T1000 (cell line): ENCODE measurements at regions not wholly inside any gene's neighbourhood (a gene's known extent, or its start where the extent isn't known, plus 50 kb on each side); places are given as distances from the start of the nearest gene placed in this dataset.
"Not testable (repeated sequence)": the region's sequence is repeated elsewhere in the genome, so short reads cannot be mapped to it uniquely, and the experiment has no call there.

Experiments used
- DNase-seq: peaks from one replicate; lab custom pipeline; 2025; ENCODE audit warnings: mixed read lengths; lab: John Stamatoyannopoulos, UW

DNA sequence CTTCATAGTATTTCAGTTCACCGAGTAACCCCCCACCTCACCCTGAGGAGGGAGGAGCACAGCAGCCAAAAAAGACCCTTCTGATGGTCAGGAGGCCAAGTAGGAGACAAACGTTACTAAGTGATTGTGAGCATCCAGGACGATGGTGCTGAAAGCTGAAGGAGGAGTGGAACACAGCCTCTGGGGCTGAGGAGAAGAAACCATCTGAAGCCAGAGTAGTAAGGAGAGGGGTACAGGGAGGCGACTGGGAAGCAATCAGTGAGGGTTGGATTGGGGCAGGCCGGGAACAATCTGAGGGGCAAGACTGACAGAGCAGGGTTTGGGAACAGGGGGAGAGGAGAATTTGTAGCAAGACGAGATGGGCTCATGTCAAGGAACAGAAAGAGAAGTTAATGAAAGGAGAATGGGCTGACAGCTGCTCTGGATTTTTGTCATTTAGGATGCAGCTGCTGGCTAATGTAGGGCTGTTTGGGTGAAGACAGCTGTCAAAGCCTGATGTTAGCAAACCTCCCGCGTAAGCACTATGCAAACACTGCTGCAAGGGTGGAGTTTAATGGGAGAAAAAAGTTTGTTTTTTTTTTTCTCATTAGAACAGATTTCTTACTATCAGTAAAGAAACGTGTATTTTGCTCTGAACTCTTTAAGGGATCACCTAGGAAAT lies 622.2 kb downstream of the EDEM1 start:
- DNase-seq: no peak

GRCh38 chr3:5811016-5811415 lies 623.5 kb downstream of the EDEM1 start:
- no peak for DNase-seq

GRCh38 chr3:5813521-5813920 lies 626.0 kb downstream of the EDEM1 start:
- no peak for DNase-seq

GRCh38 chr3:5822843-5823242 lies 635.3 kb downstream of the EDEM1 start:
- DNase-seq: no peak

- DNase-seq: no peak
These were observed 639.0 kb downstream of the EDEM1 start for GRCh38 chr3:5826467-5826866.

DNA sequence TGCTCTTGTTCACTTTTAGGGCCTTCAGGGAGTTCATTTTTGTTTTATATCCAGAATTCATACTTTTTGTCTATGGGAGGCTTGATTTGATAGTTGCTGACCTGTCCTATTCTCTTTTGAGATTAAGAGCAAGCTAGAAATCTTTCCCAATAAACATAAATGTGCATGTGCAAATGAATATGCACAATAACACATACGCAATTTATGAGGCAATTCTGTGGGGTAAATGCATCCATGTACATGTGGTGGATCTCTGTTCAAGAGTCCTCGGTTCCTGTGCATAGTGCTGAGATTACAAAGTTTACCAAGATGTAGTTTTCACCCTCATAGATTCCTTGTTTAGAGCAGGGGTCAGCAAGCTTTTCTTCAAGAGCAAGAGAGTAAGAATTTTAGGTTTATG lies 640.7 kb downstream of the EDEM1 start:
- DNase-seq: no peak

DNA sequence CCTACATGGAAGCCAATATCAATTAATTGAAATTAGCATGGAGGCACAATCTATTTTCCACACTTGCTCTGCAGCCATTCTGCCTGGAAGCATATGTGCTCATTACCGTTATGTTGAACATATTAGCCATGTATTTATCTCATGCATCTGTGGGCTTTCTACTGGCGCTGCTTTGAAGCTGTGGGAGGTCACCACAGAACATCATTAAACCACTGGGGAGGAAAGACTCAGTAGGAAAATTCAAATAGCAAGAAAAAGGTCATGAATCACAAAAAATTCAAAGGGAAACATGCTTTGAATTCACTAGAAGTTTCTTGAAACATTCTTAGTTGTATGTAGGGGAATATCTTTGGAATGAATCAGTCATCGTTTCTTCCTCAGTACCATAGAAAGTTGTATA lies 652.5 kb downstream of the EDEM1 start:
- DNase-seq: peak; percentile 32

- DNase-seq: no peak
These were observed 654.1 kb downstream of the EDEM1 start for GRCh38 chr3:5841599-5841998.

- no peak for DNase-seq
These were observed 658.8 kb downstream of the EDEM1 start for GRCh38 chr3:5846261-5846660.

DNA sequence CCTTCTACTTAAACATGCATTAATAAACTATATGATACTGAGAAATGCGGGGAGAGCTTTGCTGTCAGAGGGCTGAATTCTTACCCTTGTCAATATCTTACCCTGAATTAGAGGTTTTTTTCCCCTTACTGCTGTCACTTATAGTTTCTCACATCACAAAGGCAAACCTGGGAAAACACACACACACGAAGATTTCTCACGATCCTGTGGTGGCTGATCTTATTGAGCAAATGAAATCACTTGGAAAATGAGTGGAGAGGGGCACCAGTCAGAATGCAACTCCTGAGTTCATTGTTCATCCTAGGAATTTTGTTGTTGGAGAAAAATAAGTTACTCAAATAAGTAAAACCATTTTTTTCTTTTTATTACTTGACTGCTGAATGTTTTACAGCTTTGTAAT lies 673.6 kb downstream of the EDEM1 start:
- no peak for DNase-seq

DNA sequence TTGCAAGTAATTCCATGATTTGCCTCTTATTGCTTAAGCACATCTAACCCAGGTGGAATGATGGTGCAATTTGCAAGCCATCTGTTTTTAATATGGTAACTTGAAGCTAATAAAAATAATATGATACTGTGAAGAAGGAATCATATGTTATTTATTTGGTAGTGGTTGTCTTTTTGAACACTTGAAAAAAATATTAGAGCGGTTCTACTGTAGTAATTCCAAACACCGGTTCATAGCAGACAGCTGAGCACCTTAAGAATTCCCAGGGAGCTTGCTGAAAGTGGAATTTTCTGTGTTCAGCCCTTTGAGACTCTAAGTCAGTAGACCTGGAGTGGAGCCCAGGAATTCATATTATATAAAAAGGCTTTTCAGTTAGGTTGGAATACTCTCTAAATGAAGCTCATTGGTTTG lies 687.4 kb downstream of the EDEM1 start:
- DNase-seq: no peak

DNA sequence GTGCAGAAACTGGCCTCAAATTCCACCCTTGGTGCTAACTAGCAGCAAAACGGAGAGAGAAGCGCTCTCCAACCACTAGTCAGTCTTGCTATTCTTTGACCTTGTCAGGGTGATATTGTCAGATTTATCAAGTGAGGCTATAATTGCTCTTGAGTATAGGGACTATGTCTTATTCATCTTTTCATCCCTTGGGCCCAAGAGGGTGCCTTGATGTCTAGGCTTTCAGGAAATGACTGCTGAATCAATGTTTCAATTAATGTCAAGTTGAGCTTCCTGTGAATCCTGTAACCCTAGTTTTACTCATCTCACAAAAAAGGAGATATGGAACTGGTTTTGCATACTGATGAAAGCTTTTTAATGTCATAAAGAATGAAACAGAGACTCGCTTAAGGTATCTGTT lies 701.3 kb downstream of the EDEM1 start:
- DNase-seq: no peak

GRCh38 chr3:5889374-5889773 lies 701.9 kb downstream of the EDEM1 start:
- DNase-seq: no peak

- DNase-seq: no peak
These were observed 704.2 kb downstream of the EDEM1 start for GRCh38 chr3:5891711-5892110.

- no peak for DNase-seq
These were observed 710.6 kb downstream of the EDEM1 start for GRCh38 chr3:5898106-5898505.

GRCh38 chr3:5899014-5899761 lies 711.7 kb downstream of the EDEM1 start:
- DNase-seq: no peak

DNA sequence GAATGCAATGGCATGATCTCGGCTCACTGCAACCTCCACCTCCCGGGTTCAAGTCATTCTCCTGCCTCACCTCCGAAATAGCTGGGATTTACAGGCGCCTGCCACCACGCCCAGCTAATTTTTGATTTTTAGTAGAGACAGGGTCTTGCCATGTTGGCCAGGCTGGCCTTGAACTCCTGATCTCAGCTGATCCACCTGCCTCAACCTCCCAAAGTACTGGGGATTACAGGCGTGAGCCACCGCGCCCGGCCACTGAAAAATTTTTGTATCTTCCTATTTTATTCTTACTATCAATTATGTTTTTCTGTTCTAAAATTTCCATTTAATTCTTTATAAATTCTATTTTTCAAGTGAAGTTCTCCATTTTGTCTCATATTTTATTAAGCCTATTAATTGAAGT lies 730.4 kb downstream of the EDEM1 start:
- no peak for DNase-seq

DNA sequence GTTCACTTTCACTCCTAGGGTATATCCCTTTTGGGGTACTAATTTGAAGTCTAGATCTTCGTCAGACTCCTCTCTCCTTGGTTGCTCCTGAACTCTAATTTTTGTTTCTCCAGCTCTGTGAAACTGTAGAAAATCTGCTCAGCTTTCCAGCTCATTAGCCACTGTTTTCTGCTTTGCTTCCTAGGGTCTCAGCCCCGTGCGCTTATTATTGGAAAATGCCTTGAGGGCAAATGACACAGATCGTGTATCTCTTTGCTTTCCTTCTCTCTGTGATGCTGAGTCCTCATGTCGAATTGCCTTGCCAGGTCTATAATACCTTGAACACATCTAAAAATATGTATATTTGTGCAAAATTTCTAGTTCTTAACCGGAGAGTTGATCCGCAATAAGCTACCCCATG lies 731.1 kb downstream of the EDEM1 start:
- no peak for DNase-seq

- DNase-seq: no peak
These were observed 741.5 kb downstream of the EDEM1 start for GRCh38 chr3:5929027-5929426.

GRCh38 chr3:5944061-5944460 lies 756.6 kb downstream of the EDEM1 start:
- not testable (repeated sequence) for DNase-seq

DNA sequence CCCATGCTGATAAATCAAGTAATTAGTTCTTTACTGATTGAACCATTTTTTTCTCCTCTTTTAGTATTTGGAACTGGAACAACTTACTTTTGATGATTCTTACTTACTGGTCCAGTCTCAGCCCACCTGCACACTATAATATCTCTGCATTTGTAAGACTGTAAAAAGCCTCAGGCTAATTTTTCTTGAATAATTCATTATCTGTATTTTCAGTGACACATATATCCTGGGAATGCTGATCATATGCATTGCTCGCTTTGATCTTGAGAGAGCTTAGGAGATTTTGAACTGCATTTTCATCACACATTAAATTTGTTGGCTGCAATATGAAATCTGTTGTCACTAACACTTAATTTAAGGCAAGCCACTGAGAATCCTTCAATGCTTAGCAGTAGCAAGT lies 760.6 kb downstream of the EDEM1 start:
- DNase-seq: no peak

GRCh38 chr3:5951026-5951425 lies 763.5 kb downstream of the EDEM1 start:
- DNase-seq: no peak

GRCh38 chr3:5972586-5972985 lies 785.1 kb downstream of the EDEM1 start:
- DNase-seq: peak; percentile 7
